Stimulated activated CD4-positive, alpha-beta T cell treated with anti-CD3 and anti-CD28 coated beads, Interleukin-15, amount 100 ng/mL, for 24 hours (primary cell): ENCODE measurements at regions not wholly inside any gene's neighbourhood (a gene's known extent, or its start where the extent isn't known, plus 50 kb on each side); places are given as distances from the start of the nearest gene placed in this dataset.
"Not testable (repeated sequence)": the region's sequence is repeated elsewhere in the genome, so short reads cannot be mapped to it uniquely, and the experiment has no call there.

Experiments
- DNase-seq: peaks from one replicate; pipeline ENCODE4 v3.0.0-alpha.2; 2020

DNA sequence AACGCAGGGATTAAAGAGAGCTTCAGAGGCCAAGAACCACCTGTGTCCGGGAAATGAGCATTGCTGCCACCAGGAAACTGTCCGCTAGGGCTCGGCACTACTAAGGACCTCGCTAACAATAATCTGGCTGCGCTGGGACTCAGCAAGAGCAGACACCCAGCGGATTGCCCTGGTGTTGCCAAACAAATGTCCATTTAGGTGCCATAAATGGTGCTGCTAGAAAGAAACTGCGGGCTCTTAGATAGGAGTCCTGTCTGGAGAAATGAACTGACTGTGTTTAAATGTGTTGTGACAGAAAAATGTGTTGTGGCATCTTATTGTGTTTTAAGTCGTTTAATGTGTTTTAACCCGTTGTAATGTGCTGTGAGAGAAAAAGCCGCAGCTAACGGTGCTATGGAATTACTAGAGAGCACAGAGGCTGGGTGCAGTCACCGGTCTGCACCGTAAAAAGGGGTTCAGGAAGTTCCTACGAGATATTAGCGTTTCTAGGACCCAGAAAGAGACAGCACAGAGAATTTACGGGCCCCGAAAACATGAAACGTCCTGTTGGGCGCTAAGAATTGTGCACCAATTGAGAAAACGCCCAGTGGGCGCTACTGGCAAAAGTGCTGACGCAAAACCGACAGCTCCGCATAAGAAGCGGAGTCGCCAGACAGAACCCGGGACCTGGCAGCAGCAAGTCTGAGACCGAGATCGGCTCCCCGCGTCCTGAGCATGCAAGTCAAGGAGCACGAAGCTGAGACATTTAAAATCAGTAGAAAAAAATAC lies 90.6 kb downstream of the ANXA2R start:
- DNase-seq: peak; percentile 66

DNA sequence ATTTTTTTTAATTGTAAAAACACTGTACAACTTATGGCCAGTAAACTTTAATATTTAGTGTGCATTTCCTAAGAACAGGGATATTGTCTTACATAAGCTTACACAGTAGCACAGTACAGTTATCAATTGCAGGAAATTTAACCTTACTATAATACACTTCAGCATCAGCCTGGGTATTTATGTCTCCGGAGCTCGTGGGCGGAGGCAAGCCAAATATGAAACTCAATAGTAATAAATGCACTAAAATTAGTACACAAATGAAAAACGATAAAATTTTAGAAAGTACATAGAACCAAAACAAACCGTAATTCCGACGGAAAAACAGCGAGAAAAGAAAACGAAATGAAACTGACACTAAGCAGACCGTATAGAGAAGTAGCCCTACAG lies 91.2 kb downstream of the ANXA2R start:
- peak; percentile 44 for DNase-seq

GRCh38 chr5:42944989-42945388 lies 95.1 kb downstream of the ANXA2R start:
- DNase-seq: no peak

GRCh38 chr5:42943931-42944631 lies 96.0 kb downstream of the ANXA2R start:
- DNase-seq: no peak

DNA sequence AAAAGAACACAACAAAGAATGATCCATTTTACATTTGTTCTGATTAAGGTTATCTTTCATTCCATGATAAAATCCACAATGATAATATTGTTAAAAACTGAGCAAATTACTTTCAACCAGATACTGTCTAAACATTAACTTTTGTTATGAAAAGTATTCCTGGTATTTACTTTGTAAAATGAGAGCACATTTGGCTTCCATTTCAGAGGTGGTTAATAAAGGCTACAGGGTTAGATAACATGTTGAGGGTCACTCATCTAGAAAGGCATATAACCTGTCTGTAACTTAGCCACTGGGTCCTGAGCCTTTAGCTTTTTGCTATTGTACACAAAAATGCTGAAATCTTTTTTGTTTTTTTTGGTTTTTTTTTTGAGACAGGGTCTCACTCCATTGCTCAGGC lies 99.3 kb downstream of the ANXA2R start:
- DNase-seq: no peak

DNA sequence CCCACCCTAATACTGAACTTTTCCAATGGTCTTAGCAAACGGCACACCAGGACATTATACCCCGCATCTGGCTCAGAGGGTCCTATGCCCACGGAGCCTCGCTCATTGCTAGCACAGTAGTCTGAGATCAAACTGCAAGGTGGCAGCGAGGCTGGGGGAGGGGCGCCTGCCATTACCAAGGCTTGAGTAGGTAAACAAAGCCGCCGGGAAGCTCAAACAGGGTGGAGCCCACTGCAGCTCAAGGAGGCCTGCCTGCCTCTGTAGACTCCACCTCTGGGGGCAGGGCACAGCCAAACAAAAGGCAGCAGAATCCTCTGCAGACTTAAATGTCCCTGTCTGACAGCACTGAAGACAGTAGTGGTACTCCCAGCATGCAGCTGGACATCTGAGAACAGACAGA lies 108.1 kb downstream of the ANXA2R start:
- DNase-seq: not testable (repeated sequence)

DNA sequence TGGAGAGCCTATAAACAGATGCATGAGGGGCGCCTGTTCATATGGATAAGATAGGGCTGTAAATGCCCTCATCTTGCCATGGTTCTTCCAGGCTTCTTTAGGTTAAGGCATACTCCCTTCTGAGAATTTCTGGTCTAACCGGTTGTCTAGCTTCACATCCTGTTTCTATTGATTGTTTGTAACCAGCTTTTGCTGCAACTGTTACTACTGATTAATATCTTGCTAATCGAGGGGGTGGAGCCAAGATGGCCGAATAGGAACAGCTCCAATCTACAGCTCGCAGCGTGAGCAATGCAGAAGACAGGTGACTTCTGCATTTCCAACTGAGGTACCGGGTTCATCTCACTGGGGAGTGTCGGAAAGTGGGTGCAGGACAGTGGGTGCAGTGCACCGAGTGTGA lies 108.7 kb downstream of the ANXA2R start:
- DNase-seq: not testable (repeated sequence)

GRCh38 chr5:42930934-42931333 lies 109.2 kb downstream of the ANXA2R start:
- DNase-seq: no peak

DNA sequence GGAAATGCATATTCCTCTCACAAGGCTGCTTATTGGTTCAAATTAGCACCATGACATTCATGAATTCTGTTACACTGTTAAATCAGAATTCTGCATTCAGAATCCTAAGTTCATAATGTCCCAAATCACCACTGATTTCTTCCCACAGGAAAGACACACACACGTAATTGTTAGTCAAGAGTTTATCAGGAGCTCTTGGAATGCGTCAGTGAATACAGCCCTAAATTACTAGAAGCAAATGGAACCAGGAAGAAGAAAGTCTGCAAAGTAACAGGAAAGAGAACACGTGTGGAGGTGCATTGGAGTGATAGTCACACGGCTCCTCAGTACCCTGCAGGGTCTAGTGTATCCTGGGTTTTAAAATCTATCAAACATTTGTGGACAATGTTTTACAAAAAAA lies 110.2 kb downstream of the ANXA2R start:
- DNase-seq: no peak

DNA sequence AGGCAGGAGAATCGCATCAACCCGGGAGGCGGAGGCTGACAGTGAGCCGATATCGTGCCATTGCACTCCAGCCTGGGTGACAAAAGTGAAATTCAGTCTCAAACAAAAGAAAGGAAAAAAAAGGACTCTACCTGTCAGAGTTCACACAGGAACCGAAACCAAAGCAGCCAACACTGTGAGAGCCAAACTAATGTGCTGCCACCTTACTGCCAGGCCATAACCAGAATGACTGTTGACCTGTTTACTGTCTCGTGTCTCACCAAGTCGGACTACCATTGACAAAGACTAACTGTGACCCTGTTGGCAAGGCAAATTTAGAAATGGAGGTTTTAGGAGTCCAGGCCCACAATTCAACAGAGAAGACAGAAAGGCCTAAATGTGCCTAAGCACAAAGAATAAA lies 112.4 kb downstream of the ANXA2R start:
- no peak for DNase-seq

DNA sequence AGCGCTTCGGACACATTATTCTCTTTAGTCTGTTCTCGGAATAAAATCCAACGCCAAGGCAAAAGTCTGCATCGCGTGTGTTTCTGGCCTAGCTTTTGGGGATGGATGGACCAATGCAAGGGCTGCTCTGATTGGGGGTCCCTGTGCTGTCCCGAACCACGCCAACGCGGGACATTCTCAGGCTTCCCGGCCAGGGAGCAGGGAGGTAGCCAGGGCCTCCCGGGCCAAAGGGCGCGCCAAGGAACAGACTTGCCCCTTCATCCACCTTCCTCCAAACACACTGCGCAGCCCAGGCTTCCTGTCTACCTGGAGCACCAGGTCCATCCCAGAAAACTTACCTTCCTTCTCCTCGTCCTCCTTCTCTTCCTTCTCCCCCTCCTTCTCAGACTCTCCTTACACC lies 113.0 kb upstream of the SELENOP start:
- no peak for DNase-seq

DNA sequence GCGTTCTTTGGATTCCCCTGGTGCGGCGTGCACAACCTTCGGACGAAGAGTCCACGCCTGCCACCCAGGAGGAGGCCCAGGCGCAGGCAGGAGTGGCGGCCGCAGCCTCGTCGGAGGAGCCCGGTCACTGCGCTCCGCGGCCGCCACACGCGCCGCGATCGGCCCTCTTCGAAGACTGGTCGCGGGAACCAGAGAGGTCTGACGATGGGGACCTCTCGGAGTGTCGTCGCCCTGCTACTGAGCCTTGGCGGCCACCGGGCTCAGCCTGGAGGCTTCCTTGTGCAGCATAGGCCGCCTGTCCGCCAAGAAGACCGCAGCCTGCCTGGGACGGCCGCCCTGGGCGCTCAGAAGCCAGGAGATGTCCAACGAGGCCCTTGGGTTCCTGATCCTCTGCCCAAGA lies 112.5 kb upstream of the SELENOP start:
- DNase-seq: no peak

GRCh38 chr5:42923710-42924109 lies 112.0 kb upstream of the SELENOP start:
- DNase-seq: no peak

DNA sequence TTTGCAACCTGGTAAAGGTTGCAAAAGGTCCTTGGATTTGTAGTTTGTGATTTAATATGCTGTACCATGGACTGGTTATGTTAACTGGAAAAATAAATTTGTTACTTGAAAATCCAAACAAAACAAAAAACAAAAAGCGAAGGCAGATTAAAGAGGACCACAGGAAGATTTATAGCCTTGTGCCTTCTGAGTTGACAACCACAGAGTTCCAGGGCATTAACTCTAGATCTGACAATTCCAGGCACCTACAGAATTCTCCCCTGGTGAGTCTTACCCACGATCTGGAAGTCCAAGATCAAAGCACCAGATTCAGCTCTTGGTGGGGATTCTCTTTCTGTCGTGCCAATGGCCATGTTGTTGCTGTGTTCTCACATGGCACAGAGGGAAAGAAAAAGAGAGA lies 107.9 kb upstream of the SELENOP start:
- DNase-seq: no peak

- no peak for DNase-seq
Measured at GRCh38 chr5:42915306-42915866, 103.7 kb upstream of the SELENOP start.

DNA sequence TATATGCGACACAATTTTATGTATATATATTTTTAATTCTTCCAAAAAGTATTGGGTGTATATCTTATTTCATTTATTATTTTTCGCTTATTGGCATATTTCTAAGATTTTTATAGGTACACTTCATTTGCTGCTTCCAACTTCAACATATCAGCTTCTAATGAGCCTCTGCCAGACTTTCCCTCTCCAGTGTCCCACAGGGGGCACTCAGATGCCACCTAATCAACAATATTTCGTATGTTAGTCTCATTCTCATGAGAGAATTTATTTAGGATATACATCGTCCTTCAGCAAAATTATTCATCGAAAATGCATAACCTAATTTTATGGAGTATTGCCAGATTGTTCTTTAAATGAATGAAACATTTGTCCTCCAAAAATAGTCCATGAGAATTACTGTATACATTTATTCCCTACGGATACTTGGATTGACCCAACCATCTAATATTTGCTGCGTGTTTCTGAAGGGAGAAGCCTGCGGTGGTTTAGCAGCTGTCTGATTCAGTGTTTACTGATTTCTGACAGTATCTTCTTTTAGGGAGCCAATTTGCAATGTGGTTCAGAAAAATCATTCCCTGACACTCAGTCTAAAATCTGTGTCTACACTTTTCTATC lies 100.6 kb upstream of the SELENOP start:
- DNase-seq: peak; percentile 48

GRCh38 chr5:42908509-42909488 lies 97.1 kb upstream of the SELENOP start:
- peak; percentile 94 for DNase-seq

- no peak for DNase-seq
Measured at GRCh38 chr5:42908086-42908485, 96.4 kb upstream of the SELENOP start.

DNA sequence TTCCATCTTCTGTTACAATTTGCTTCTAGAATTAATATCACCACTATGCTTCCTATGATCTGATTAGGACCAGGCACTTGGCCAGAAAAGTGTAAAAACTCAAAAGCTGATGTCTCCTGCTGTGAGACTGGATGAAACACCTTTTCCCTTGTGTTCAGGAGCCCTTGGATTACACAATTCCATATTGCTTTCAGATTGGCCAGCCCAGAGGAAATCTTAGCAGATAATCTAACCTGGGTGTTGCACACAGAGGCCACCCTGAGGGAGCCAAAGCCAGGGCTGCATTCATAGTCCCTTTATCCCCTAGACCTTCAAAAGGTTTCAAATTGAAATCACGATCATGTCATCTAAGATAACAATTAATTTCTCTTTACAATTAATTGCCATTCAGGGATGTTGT lies 94.1 kb upstream of the SELENOP start:
- DNase-seq: no peak

DNA sequence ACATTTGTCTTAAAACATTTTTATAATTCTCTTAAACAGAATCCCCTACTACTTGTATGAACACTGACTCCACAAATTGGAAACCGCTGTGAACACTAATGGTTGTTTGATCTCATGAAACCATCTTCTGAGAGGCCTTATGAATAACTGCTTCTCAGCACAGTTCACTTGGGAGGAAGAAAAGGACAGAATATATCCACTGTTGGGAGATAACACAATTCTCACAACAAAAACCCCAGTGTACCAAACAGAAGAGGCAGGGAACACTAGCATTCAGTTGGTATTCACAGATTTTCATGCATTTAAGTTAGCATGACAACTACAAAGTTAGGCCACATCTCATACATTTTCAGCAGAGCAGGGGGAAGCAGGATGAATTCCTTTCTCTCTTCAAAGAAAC lies 89.0 kb upstream of the SELENOP start:
- no peak for DNase-seq

- no peak for DNase-seq
Measured at GRCh38 chr5:42898760-42899159, 87.1 kb upstream of the SELENOP start.

GRCh38 chr5:42896523-42896922 lies 84.8 kb upstream of the SELENOP start:
- no peak for DNase-seq

- no peak for DNase-seq
Measured at GRCh38 chr5:42894057-42894456, 82.4 kb upstream of the SELENOP start.
